Bronchial epithelial cell (primary cell): ENCODE measurements at regions not wholly inside any gene's neighbourhood (a gene's known extent, or its start where the extent isn't known, plus 50 kb on each side); places are given as distances from the start of the nearest gene placed in this dataset.
A peak's percentile ranks its signal among the peaks of the same experiment; 100 is the strongest.

Experiments used
- DNase-seq: peaks from one replicate; pipeline ENCODE4 v3.0.0-alpha.2; 2010; ENCODE audit warnings: low read depth
- FAIRE-seq: peaks from 2 replicates; lab custom pipeline; 2011; peaks lifted over from hg19 to GRCh38; lab: Jason Lieb, UNC
- H3K27me3 ChIP-seq: 2 replicates; pipeline ENCODE4 v1.5.1; 2011; ENCODE audit warnings: low read length; ENCODE audit not compliant: control insufficient read depth, insufficient read depth
- H3K36me3 ChIP-seq: 2 replicates; pipeline ENCODE4 v1.5.1; 2011; ENCODE audit warnings: low read length; ENCODE audit not compliant: control insufficient read depth, insufficient read depth
- H3K4me3 ChIP-seq: 2 replicates; pipeline ENCODE4 v1.5.1; 2011; ENCODE audit warnings: mild to moderate bottlenecking, low read depth, low read length, control low read depth
- TF ChIP-seq, protein P1 (sequence below): IDR thresholded peaks from 2 replicates; pipeline ENCODE4 v1.5.1; 2011; ENCODE audit warnings: mild to moderate bottlenecking, moderate library complexity, low read length, control low read depth, inconsistent platforms; ENCODE audit not compliant: insufficient read depth, severe bottlenecking

DNA sequence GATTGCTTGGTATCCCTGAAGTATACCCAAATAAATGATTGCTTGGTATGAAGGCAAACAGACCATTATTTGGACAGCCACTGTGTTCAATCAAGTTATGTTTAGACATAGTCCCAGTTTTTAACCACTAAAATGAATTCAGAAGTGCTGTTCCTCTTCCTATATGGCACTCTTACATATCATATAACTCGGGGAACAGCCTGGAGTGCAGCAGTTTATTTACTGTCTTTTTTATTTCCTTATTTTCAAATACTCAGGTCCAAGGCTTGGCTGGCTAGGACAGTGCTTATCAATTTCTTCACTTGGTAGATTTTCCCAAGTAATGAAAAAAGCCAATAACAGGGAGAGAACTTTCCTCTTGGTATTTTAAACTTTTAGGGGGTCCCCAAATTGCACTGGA lies 58.6 kb upstream of the CCDC112 start:
- Histone ChIP-seq H3K4me3 (no peak overlapping the region), H3K36me3 (no peaks in the 10 kb centered on the region), H3K27me3 (no peaks in the 10 kb centered on the region)
- DNase-seq: no peak
- no peak for FAIRE-seq
- TF ChIP-seq, protein P1, sequence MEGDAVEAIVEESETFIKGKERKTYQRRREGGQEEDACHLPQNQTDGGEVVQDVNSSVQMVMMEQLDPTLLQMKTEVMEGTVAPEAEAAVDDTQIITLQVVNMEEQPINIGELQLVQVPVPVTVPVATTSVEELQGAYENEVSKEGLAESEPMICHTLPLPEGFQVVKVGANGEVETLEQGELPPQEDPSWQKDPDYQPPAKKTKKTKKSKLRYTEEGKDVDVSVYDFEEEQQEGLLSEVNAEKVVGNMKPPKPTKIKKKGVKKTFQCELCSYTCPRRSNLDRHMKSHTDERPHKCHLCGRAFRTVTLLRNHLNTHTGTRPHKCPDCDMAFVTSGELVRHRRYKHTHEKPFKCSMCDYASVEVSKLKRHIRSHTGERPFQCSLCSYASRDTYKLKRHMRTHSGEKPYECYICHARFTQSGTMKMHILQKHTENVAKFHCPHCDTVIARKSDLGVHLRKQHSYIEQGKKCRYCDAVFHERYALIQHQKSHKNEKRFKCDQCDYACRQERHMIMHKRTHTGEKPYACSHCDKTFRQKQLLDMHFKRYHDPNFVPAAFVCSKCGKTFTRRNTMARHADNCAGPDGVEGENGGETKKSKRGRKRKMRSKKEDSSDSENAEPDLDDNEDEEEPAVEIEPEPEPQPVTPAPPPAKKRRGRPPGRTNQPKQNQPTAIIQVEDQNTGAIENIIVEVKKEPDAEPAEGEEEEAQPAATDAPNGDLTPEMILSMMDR: no peak

DNA sequence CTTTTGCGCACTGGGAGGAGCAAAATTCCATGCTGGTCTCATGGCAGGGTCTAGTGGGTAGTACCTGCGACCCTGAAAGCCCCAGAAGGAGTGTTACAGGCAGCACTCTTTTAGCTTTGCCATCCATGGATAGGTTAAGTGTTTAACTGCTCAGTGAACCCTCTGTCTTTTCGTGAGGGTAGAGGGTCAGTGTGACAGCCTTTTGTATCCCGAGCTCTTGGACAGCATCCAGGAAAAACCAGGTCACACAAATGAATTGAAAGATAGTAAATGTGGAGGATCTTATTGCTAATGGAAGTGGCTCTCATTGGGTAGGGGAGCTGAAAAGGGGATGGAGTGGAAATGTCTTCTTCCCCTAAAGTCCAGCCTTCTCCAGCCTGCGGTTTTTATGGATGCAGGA lies 57.8 kb upstream of the CCDC112 start:
- no peak for DNase-seq
- TF ChIP-seq, protein P1: no peak
- no peak for FAIRE-seq

DNA sequence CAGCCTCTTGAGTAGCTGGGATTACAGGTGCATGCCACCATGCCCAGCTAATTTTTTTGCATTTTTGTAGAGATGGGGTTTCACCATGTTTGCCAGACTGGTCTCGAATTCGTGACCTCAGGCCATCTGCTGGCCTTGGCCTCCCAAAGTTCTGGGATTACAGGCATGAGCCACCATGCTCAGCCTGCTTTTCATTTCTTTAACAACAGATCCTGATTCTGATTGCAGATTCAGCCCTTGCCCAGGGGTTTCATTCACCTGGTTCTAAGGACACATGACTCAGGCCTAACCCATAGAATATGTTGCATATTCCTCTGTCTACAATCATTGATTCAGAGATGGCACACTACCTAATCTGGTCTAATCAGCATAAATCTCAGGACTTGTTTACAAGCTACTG lies 56.1 kb upstream of the CCDC112 start:
- no peaks in the 10 kb centered on the region for H3K36me3 ChIP-seq
- DNase-seq: no peak
- FAIRE-seq: no peak
- H3K4me3 ChIP-seq: no peak overlapping the region
- TF ChIP-seq, protein P1: no peak
- H3K27me3 ChIP-seq: no peaks in the 10 kb centered on the region

More for the DNA sequence above, 57.8 kb upstream of the CCDC112 start:
- Histone ChIP-seq H3K36me3 (no peaks in the 10 kb centered on the region), H3K4me3 (no peak overlapping the region), H3K27me3 (no peaks in the 10 kb centered on the region)

DNA sequence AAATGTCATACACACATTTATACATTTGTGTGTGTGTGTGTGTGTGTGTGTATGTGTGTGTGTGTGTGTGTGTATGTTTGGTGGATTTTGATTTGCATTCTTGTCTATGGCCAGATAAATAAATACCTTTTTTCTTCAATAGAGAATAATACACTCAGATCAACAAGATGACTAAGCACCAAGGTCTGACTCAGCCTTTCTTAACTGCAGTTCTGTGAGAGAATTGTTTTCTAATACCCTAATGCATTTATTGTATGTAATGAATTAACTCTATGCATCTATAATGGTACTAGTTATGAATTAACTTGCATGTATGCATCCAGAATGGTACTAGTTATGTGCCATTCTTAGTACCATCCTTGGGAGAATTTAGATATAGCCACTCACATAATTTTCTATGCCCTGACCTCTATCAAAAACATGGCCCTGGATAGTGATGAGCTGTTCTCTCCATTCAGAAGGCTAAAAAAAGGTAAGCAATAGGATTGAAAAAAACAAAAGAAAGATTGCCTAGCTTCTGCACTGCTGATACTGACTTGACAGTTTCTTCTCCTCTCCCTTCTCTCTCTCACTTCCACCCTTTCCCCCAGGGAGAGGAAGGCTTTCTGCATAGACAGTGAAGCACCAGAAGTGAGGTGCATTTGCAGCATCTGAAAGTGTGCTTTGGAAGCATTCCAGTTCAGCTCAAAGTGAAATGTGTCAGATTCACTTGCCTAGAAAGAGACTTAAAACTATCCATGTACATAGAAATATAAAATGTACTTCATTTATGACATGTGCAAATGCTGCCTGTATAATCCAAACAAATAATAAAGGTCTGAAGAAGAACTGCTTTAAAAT lies 55.1 kb upstream of the CCDC112 start:
- Histone ChIP-seq H3K27me3 (peaks cover 2% of the 10 kb centered on the region), H3K4me3 (no peak overlapping the region), H3K36me3 (no peaks in the 10 kb centered on the region)
- FAIRE-seq (no peak), DNase-seq (peak; percentile 78)
- TF ChIP-seq, protein P1: no peak

DNA sequence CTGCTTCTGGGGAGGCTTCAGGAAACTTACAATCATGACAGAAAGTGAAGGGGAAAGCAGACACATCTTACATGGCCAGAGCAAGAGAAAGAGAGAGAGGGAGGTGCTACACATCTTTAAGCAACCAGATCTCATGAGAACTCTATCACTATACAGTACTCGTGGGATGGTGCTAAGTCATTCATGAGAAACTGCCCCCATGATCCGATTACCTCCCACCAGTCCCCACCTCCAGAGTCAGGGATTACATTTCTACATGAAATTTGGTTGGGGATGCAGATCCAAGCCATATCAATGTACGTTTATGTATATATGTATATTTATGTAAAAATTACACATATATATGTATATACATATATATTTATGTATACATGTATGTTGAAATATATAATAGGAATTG lies 54.4 kb upstream of the CCDC112 start:
- TF ChIP-seq, protein P1: no peak
- Histone ChIP-seq H3K27me3 (peaks cover 2% of the 10 kb centered on the region), H3K4me3 (no peak overlapping the region), H3K36me3 (no peaks in the 10 kb centered on the region)
- FAIRE-seq: no peak
- DNase-seq: no peak
